ENCODE measurements at regions not wholly inside any gene's neighbourhood (a gene's known extent, or its start where the extent isn't known, plus 50 kb on each side); places are given as distances from the start of the nearest gene placed in this dataset.

- Histone ChIP-seq H3K27me3 (ENCODE audit: control insufficient read depth in 1 of 2, insufficient read depth in 1 of 2, low read length in 2 of 2) (peaks cover 0 to 12% of the 10 kb centered on the region in 2 experiments), H3K79me1 (replicated peaks; ENCODE audit: low read length, poor library complexity, severe bottlenecking) (no peaks in the 10 kb centered on the region), H4K91ac (ENCODE audit: low read length) (no peak overlapping the region), H3K14ac (ENCODE audit: low read length in 2 of 2) (no peak overlapping the region), H3K4me1 (ENCODE audit: control insufficient read depth, insufficient read depth, low read depth, low read length) (no peaks in the 10 kb centered on the region), H3K4me2 (ENCODE audit: low read length, poor library complexity, severe bottlenecking) (no peak overlapping the region), H3K36me3 (ENCODE audit: control insufficient read depth in 1 of 2, insufficient read depth in 2 of 2, low read depth in 1 of 2, low read length in 2 of 2) (no peaks in the 10 kb centered on the region), H4K8ac (ENCODE audit: low read length) (no peak overlapping the region), H2BK15ac (ENCODE audit: low read depth, poor library complexity, severe bottlenecking) (no peak overlapping the region), H2BK5ac (ENCODE audit: low read depth, low read length, poor library complexity, severe bottlenecking) (no peak overlapping the region), H3K4ac (ENCODE audit: low read depth in 1 of 2, low read length in 2 of 2) (no peak overlapping the region), H3K18ac (ENCODE audit: low read depth in 1 of 2, low read length in 2 of 2) (no peak overlapping the region), H3K4me3 (ENCODE audit: insufficient read depth in 1 of 2, low read depth in 1 of 2, low read length in 2 of 2) (no peak overlapping the region), H2AFZ (ENCODE audit: low read depth, low read length) (no peak overlapping the region), H3K9ac (ENCODE audit: low read length) (no peak overlapping the region), H2BK12ac (ENCODE audit: low read length in 2 of 2) (no peak overlapping the region), H3K9me3 (ENCODE audit: control insufficient read depth, low read length) (no peaks in the 10 kb centered on the region), H3K27ac (ENCODE audit: low read length, poor library complexity, severe bottlenecking) (no peak overlapping the region), H3K23ac (ENCODE audit: low read length in 2 of 2) (no peak overlapping the region), H2BK120ac (ENCODE audit: low read depth, low read length) (no peak overlapping the region), H2AK5ac (ENCODE audit: low read length, severe bottlenecking) (no peak overlapping the region)
- DNase-seq: no peak
- 47% methylated on average over 6 of the region's 8 CpGs for WGBS
Measured at GRCh38 chr10:6648894-6649720, 69.0 kb upstream of the PRKCQ start.

GRCh38 chr10:6647811-6648526 lies 67.9 kb upstream of the PRKCQ start:
- H3K9me3 ChIP-seq (ENCODE audit: control insufficient read depth, low read length): no peaks in the 10 kb centered on the region

GRCh38 chr10:6643962-6644361 lies 63.9 kb upstream of the PRKCQ start:
- Histone ChIP-seq H3K23ac (ENCODE audit: low read length in 2 of 2) (no peak overlapping the region), H3K4me2 (ENCODE audit: low read length, poor library complexity, severe bottlenecking) (no peak overlapping the region), H2BK15ac (ENCODE audit: low read depth, poor library complexity, severe bottlenecking) (no peak overlapping the region), H2BK12ac (ENCODE audit: low read length in 2 of 2) (no peak overlapping the region), H3K9ac (ENCODE audit: low read length) (no peak overlapping the region), H2AK5ac (ENCODE audit: low read length, severe bottlenecking) (no peak overlapping the region), H4K91ac (ENCODE audit: low read length) (no peak overlapping the region), H2AFZ (ENCODE audit: low read depth, low read length) (no peak overlapping the region), H2BK120ac (ENCODE audit: low read depth, low read length) (no peak overlapping the region), H3K4ac (ENCODE audit: low read depth in 1 of 2, low read length in 2 of 2) (no peak overlapping the region), H3K27me3 (ENCODE audit: control insufficient read depth in 1 of 2, insufficient read depth in 1 of 2, low read length in 2 of 2) (peaks cover 0 to 9% of the 10 kb centered on the region in 2 experiments), H2BK5ac (ENCODE audit: low read depth, low read length, poor library complexity, severe bottlenecking) (no peak overlapping the region), H3K9me3 (ENCODE audit: control insufficient read depth, low read length) (no peaks in the 10 kb centered on the region), H3K14ac (ENCODE audit: low read length in 2 of 2) (no peak overlapping the region), H3K4me1 (ENCODE audit: control insufficient read depth, insufficient read depth, low read depth, low read length) (no peaks in the 10 kb centered on the region), H3K36me3 (ENCODE audit: control insufficient read depth in 1 of 2, insufficient read depth in 2 of 2, low read depth in 1 of 2, low read length in 2 of 2) (no peaks in the 10 kb centered on the region), H3K4me3 (ENCODE audit: insufficient read depth in 1 of 2, low read depth in 1 of 2, low read length in 2 of 2) (no peak overlapping the region), H4K8ac (ENCODE audit: low read length) (no peak overlapping the region), H3K79me1 (replicated peaks; ENCODE audit: low read length, poor library complexity, severe bottlenecking) (no peaks in the 10 kb centered on the region), H3K18ac (ENCODE audit: low read depth in 1 of 2, low read length in 2 of 2) (no peak overlapping the region), H3K27ac (ENCODE audit: low read length, poor library complexity, severe bottlenecking) (no peak overlapping the region)
- DNase-seq: no peak
- WGBS: 67% methylated on average over 2 of the region's 3 CpGs

More at GRCh38 chr10:6647811-6648526, 67.9 kb upstream of the PRKCQ start:
- Histone ChIP-seq H3K79me1 (replicated peaks; ENCODE audit: low read length, poor library complexity, severe bottlenecking) (no peaks in the 10 kb centered on the region), H3K27ac (ENCODE audit: low read length, poor library complexity, severe bottlenecking) (no peak overlapping the region), H2AK5ac (ENCODE audit: low read length, severe bottlenecking) (no peak overlapping the region), H2AFZ (ENCODE audit: low read depth, low read length) (no peak overlapping the region), H4K8ac (ENCODE audit: low read length) (no peak overlapping the region), H3K4me3 (ENCODE audit: insufficient read depth in 1 of 2, low read depth in 1 of 2, low read length in 2 of 2) (no peak overlapping the region), H3K9ac (ENCODE audit: low read length) (no peak overlapping the region), H3K4me1 (ENCODE audit: control insufficient read depth, insufficient read depth, low read depth, low read length) (no peaks in the 10 kb centered on the region), H2BK12ac (ENCODE audit: low read length in 2 of 2) (no peak overlapping the region), H3K18ac (ENCODE audit: low read depth in 1 of 2, low read length in 2 of 2) (no peak overlapping the region), H2BK5ac (ENCODE audit: low read depth, low read length, poor library complexity, severe bottlenecking) (no peak overlapping the region), H3K4me2 (ENCODE audit: low read length, poor library complexity, severe bottlenecking) (no peak overlapping the region), H2BK15ac (ENCODE audit: low read depth, poor library complexity, severe bottlenecking) (no peak overlapping the region), H2BK120ac (ENCODE audit: low read depth, low read length) (no peak overlapping the region), H3K27me3 (ENCODE audit: control insufficient read depth in 1 of 2, insufficient read depth in 1 of 2, low read length in 2 of 2) (peaks cover 0 to 9% of the 10 kb centered on the region in 2 experiments), H3K14ac (ENCODE audit: low read length in 2 of 2) (no peak overlapping the region), H3K4ac (ENCODE audit: low read depth in 1 of 2, low read length in 2 of 2) (no peak overlapping the region), H4K91ac (ENCODE audit: low read length) (no peak overlapping the region), H3K36me3 (ENCODE audit: control insufficient read depth in 1 of 2, insufficient read depth in 2 of 2, low read depth in 1 of 2, low read length in 2 of 2) (no peaks in the 10 kb centered on the region), H3K23ac (ENCODE audit: low read length in 2 of 2) (no peak overlapping the region)
- peak; percentile 25 for DNase-seq
- 57% methylated on average over 13 of the region's 13 CpGs for WGBS

GRCh38 chr10:6642876-6643275 lies 62.8 kb upstream of the PRKCQ start:
- Histone ChIP-seq H3K9ac (ENCODE audit: low read length) (no peak overlapping the region), H3K9me3 (ENCODE audit: control insufficient read depth, low read length) (no peaks in the 10 kb centered on the region), H3K27ac (ENCODE audit: low read length, poor library complexity, severe bottlenecking) (no peak overlapping the region), H2AFZ (ENCODE audit: low read depth, low read length) (no peak overlapping the region), H3K4me2 (ENCODE audit: low read length, poor library complexity, severe bottlenecking) (no peak overlapping the region), H3K27me3 (ENCODE audit: control insufficient read depth in 1 of 2, insufficient read depth in 1 of 2, low read length in 2 of 2) (peaks cover 0 to 11% of the 10 kb centered on the region in 2 experiments), H2BK12ac (ENCODE audit: low read length in 2 of 2) (no peak overlapping the region), H3K4me1 (ENCODE audit: control insufficient read depth, insufficient read depth, low read depth, low read length) (no peaks in the 10 kb centered on the region), H3K79me1 (replicated peaks; ENCODE audit: low read length, poor library complexity, severe bottlenecking) (no peaks in the 10 kb centered on the region), H3K23ac (ENCODE audit: low read length in 2 of 2) (no peak overlapping the region), H3K14ac (ENCODE audit: low read length in 2 of 2) (peak overlapping the region in 1 of 2 experiments; percentile 32), H3K18ac (ENCODE audit: low read depth in 1 of 2, low read length in 2 of 2) (no peak overlapping the region), H2BK15ac (ENCODE audit: low read depth, poor library complexity, severe bottlenecking) (no peak overlapping the region), H2BK5ac (ENCODE audit: low read depth, low read length, poor library complexity, severe bottlenecking) (no peak overlapping the region), H3K4me3 (ENCODE audit: insufficient read depth in 1 of 2, low read depth in 1 of 2, low read length in 2 of 2) (no peak overlapping the region), H3K36me3 (ENCODE audit: control insufficient read depth in 1 of 2, insufficient read depth in 2 of 2, low read depth in 1 of 2, low read length in 2 of 2) (no peaks in the 10 kb centered on the region), H4K8ac (ENCODE audit: low read length) (no peak overlapping the region), H2AK5ac (ENCODE audit: low read length, severe bottlenecking) (no peak overlapping the region), H2BK120ac (ENCODE audit: low read depth, low read length) (no peak overlapping the region), H4K91ac (ENCODE audit: low read length) (no peak overlapping the region), H3K4ac (ENCODE audit: low read depth in 1 of 2, low read length in 2 of 2) (no peak overlapping the region)
- WGBS: 53% methylated on average over 5 of the region's 5 CpGs
- no peak for DNase-seq

Measured in mesenchymal stem cell (in vitro differentiated cells and primary cell).